Esophagus squamous epithelium (tissue), 4 donors: ENCODE measurements at regions not wholly inside any gene's neighbourhood (a gene's known extent, or its start where the extent isn't known, plus 50 kb on each side); places are given as distances from the start of the nearest gene placed in this dataset.

Experiments used
- POLR2A ChIP-seq, 4 donors: fragments of 450-650 bp; IDR thresholded peaks; one replicate each; pipeline ENCODE4 v1.6.1; 2017; ENCODE audit warnings: antibody characterized with exemption in 4 of 4, mild to moderate bottlenecking in 4 of 4, moderate library complexity in 3 of 4
- TF ChIP-seq, protein P1 (sequence below), 6 experiments: fragments of 450-650 bp in 4 of 6; fragments of 200-600 bp in 2 of 6; sonication (generic) in 2 of 6; IDR thresholded peaks; one replicate each; pipeline ENCODE4 v1.5.1; 2016 to 2019; ENCODE audit warnings: antibody characterized with exemption in 6 of 6, mild to moderate bottlenecking in 4 of 6, moderate library complexity in 4 of 6

DNA sequence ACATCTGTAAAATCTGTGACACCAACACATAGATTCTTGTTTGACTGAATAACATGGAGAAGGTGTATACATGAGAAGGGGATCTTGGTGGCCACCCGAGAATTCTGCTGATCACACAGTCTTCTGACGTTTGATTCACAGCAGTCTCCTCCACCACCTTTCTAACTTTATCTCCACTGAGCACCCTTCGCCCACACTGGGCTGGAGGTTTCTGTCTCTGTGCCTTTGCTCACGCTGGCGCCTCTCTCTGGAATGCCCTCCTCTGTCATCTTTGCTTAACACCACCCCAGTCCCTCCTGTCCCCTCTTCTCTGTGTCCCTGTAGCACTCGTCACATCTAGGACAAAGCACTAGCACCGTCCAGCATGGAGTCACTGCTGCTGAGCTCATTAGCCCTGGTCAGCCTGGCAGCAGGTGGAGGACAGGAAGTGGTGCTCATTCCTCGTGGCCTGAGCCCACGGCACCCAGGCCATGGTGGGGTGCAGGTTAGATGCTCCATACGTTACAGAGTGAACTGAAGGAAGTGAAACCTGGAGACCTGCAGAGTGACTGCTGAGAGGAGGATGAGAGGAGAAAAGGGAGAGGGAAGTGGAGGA lies 384.6 kb downstream of the UQCRFS1 start:
- no peak for TF ChIP-seq POLR2A (IDR thresholded peaks at IDR 0.05)
- TF ChIP-seq, protein P1, sequence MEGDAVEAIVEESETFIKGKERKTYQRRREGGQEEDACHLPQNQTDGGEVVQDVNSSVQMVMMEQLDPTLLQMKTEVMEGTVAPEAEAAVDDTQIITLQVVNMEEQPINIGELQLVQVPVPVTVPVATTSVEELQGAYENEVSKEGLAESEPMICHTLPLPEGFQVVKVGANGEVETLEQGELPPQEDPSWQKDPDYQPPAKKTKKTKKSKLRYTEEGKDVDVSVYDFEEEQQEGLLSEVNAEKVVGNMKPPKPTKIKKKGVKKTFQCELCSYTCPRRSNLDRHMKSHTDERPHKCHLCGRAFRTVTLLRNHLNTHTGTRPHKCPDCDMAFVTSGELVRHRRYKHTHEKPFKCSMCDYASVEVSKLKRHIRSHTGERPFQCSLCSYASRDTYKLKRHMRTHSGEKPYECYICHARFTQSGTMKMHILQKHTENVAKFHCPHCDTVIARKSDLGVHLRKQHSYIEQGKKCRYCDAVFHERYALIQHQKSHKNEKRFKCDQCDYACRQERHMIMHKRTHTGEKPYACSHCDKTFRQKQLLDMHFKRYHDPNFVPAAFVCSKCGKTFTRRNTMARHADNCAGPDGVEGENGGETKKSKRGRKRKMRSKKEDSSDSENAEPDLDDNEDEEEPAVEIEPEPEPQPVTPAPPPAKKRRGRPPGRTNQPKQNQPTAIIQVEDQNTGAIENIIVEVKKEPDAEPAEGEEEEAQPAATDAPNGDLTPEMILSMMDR (IDR thresholded peaks at IDR 0.05): no peak
